Hepatocyte (in vitro differentiated cells): ENCODE measurements at regions not wholly inside any gene's neighbourhood (a gene's known extent, or its start where the extent isn't known, plus 50 kb on each side); places are given as distances from the start of the nearest gene placed in this dataset.

Experiments
- DNase-seq: peaks from one replicate; pipeline ENCODE4 v3.0.0-alpha.2; 2016; ENCODE audit warnings: low spot score
- H2AFZ ChIP-seq: fragments of 200-600 bp; sonication (generic); 2 replicates; pipeline ENCODE4 v1.6.0; 2016; ENCODE audit warnings: antibody characterized with exemption, mild to moderate bottlenecking
- H3K27ac ChIP-seq: fragments of 200-600 bp; sonication (generic); 2 replicates; pipeline ENCODE4 v1.5.1; 2016; ENCODE audit warnings: mild to moderate bottlenecking
- H3K27me3 ChIP-seq: fragments of 200-600 bp; sonication (generic); 2 replicates; pipeline ENCODE4 v1.6.1; 2016
- H3K36me3 ChIP-seq: fragments of 200-600 bp; sonication (generic); replicated peaks from 2 replicates; pipeline ENCODE4 v1.5.1; 2016; ENCODE audit warnings: low read depth; ENCODE audit not compliant: insufficient read depth
- H3K4me1 ChIP-seq: fragments of 200-600 bp; sonication (generic); 2 replicates; pipeline ENCODE4 v1.5.1; 2016; ENCODE audit warnings: mild to moderate bottlenecking, moderate library complexity; ENCODE audit not compliant: insufficient read depth
- H3K4me2 ChIP-seq: fragments of 200-600 bp; sonication (generic); 2 replicates; pipeline ENCODE4 v1.6.0; 2016
- H3K4me3 ChIP-seq: fragments of 200-600 bp; sonication (generic); 2 replicates; pipeline ENCODE4 v1.5.1; 2016; ENCODE audit warnings: mild to moderate bottlenecking
- H3K79me2 ChIP-seq: fragments of 200-600 bp; sonication (generic); 2 replicates; pipeline ENCODE4 v1.6.0; 2017; ENCODE audit warnings: mild to moderate bottlenecking
- H3K9me2 ChIP-seq: fragments of 200-600 bp; sonication (generic); replicated peaks from 2 replicates; pipeline ENCODE4 v1.6.0; 2017; ENCODE audit warnings: mild to moderate bottlenecking; ENCODE audit not compliant: insufficient read depth
- H3K9me3 ChIP-seq: fragments of 200-600 bp; sonication (generic); 2 replicates; pipeline ENCODE4 v1.5.1; 2016; ENCODE audit warnings: low read depth, mild to moderate bottlenecking
- H4K20me1 ChIP-seq: fragments of 200-600 bp; sonication (generic); 2 replicates; pipeline ENCODE4 v1.6.0; 2016; ENCODE audit warnings: mild to moderate bottlenecking; ENCODE audit not compliant: insufficient read depth, poor library complexity, severe bottlenecking
- CTCF ChIP-seq: fragments of 200-600 bp; sonication (generic); IDR thresholded peaks from 2 replicates; pipeline ENCODE4 v1.5.1; 2016; ENCODE audit warnings: antibody characterized with exemption, mild to moderate bottlenecking; ENCODE audit not compliant: poor library complexity
- EZH2 ChIP-seq: fragments of 200-600 bp; sonication (generic); IDR thresholded peaks from 2 replicates; pipeline ENCODE4 v1.6.1; 2016; ENCODE audit warnings: antibody characterized with exemption, mild to moderate bottlenecking, borderline replicate concordance
- EZH2phosphoT487 ChIP-seq: fragments of 200-600 bp; sonication (generic); IDR thresholded peaks from one replicate; pipeline ENCODE4 v1.6.1; 2018; ENCODE audit warnings: antibody characterized with exemption, mild to moderate bottlenecking, low read depth, moderate library complexity; ENCODE audit not compliant: unreplicated experiment, severe bottlenecking
- WGBS: methylation state at CpG from one replicate; pipeline ENCODE4 v1.1.6; 2016; ENCODE audit warnings: low lambda C conversion rate; ENCODE audit errors: missing lambda C conversion rate; 5-methylcytosine and 5-hydroxymethylcytosine counted together

DNA sequence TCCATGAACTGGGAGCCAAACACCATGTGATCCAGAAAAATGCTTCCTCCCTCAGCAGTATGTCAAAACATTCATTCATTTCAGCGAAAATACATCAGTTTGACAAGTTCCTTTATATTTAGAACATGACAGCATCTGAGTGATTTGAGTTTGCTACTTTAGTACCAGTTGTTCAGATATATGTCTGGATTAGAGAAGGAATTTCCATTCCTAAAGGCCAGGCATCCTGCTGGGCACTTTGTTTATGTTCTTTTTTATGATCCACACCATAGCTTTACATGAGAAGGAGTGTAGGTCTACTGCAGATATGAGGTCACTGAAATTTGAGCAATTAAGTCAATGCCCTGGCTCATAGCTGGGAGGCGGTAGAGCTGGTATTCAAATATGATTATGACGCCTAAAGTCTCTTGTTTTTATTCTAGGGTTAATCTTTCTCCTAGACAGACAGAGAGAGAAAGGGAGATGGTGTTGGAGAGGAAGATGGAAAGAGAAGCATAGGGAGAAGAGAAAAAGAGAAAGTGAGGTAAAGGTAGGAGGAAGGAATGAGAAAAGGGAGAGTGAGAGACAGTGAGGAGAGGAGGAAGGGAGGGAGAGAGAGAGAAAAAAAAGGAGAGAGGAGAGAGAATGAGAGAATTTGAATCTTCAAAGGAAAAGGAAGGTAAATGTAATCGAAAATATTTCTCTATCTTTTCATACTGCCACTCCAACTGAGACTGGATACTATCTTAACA is 839.5 kb upstream of the FANCL start:
- no peak for DNase-seq
- peaks cover 12% of the 10 kb centered on the region for H3K4me1 ChIP-seq
- H4K20me1 ChIP-seq: no peaks in the 10 kb centered on the region
- no peaks in the 10 kb centered on the region for H3K9me2 ChIP-seq
- no peaks in the 10 kb centered on the region for H3K79me2 ChIP-seq
- H2AFZ ChIP-seq: no peak overlapping the region
- no peaks in the 10 kb centered on the region for H3K27me3 ChIP-seq
- H3K4me2 ChIP-seq: no peak overlapping the region
- H3K27ac ChIP-seq: no peak overlapping the region
- no peak overlapping the region for H3K4me3 ChIP-seq
- no peaks in the 10 kb centered on the region for H3K9me3 ChIP-seq
- H3K36me3 ChIP-seq: no peaks in the 10 kb centered on the region
- 85% methylated on average over 4 of the region's 4 CpGs for WGBS
- TF ChIP-seq EZH2: no peak
- TF ChIP-seq CTCF: no peak

GRCh38 chr2:59077981-59078531 is 836.9 kb upstream of the FANCL start:
- Histone ChIP-seq H3K9me3 (no peaks in the 10 kb centered on the region), H3K27ac (no peak overlapping the region), H3K4me3 (no peak overlapping the region), H3K27me3 (no peaks in the 10 kb centered on the region), H3K9me2 (no peaks in the 10 kb centered on the region), H2AFZ (no peak overlapping the region), H3K4me1 (peaks cover 12% of the 10 kb centered on the region), H4K20me1 (no peaks in the 10 kb centered on the region), H3K36me3 (no peaks in the 10 kb centered on the region), H3K4me2 (no peak overlapping the region), H3K79me2 (no peaks in the 10 kb centered on the region)
- WGBS: 80% methylated on average over 6 of the region's 6 CpGs
- no peak for DNase-seq
- TF ChIP-seq CTCF (no peak), EZH2 (no peak), EZH2phosphoT487 (no peak)

GRCh38 chr2:59077026-59077725 is 836.1 kb upstream of the FANCL start:
- Histone ChIP-seq H3K36me3 (no peaks in the 10 kb centered on the region), H3K27me3 (no peaks in the 10 kb centered on the region), H4K20me1 (no peaks in the 10 kb centered on the region), H2AFZ (no peak overlapping the region), H3K9me3 (no peaks in the 10 kb centered on the region), H3K4me3 (no peak overlapping the region), H3K9me2 (no peaks in the 10 kb centered on the region), H3K27ac (no peak overlapping the region), H3K79me2 (no peaks in the 10 kb centered on the region), H3K4me1 (peaks cover 12% of the 10 kb centered on the region), H3K4me2 (no peak overlapping the region)
- TF ChIP-seq EZH2 (no peak), EZH2phosphoT487 (no peak), CTCF (no peak)
- DNase-seq: no peak
- WGBS: 64% methylated on average over 6 of the region's 6 CpGs
